ENCODE measurements at regions not wholly inside any gene's neighbourhood (a gene's known extent, or its start where the extent isn't known, plus 50 kb on each side); places are given as distances from the start of the nearest gene placed in this dataset.

DNA sequence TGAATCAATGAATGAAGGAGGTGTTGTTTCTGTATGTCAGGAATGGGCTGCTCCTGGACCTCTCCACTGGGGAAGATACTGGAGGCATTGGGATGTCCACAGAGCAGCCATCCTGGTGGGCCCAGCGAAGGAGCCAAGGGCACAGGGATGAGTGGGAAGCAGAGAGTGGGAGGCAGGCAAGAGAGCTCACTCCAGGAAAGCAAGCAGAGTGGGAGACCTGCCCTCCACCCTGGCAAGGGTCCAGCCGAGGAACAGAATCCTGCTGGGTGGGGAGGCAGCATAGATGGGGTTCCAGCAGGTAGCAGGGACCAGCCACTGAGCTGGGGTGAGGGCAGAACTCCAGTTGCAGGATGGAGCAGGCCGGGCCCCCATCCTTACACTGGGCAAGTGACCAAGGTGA lies 71.9 kb upstream of the AMZ2 start:
- no peak for FAIRE-seq
- TF ChIP-seq POLR2A (IDR thresholded peaks at IDR 0.05; ENCODE audit: low read depth, low read length) (no peak), TAF1 (IDR thresholded peaks at IDR 0.05; ENCODE audit: borderline replicate concordance, low read depth, low read length) (no peak), POLR2AphosphoS5 (IDR thresholded peaks at IDR 0.05; ENCODE audit: low read depth, low read length) (no peak)

GRCh38 chr17:68176718-68177117 lies 71.1 kb upstream of the AMZ2 start:
- FAIRE-seq, result no peak
- no peak for TF ChIP-seq POLR2A (IDR thresholded peaks at IDR 0.05; ENCODE audit: low read depth, low read length)
- TF ChIP-seq POLR2AphosphoS5 (IDR thresholded peaks at IDR 0.05; ENCODE audit: low read depth, low read length), result no peak
- no peak for TF ChIP-seq TAF1 (IDR thresholded peaks at IDR 0.05; ENCODE audit: borderline replicate concordance, low read depth, low read length)
- no peak for DNase-seq (ENCODE audit: insufficient read length)

More for the DNA sequence above, 71.9 kb upstream of the AMZ2 start:
- DNase-seq (ENCODE audit: insufficient read length), result no peak

GRCh38 chr17:68178831-68179230 lies 69.0 kb upstream of the AMZ2 start:
- FAIRE-seq, result no peak
- DNase-seq (ENCODE audit: insufficient read length), result no peak

GRCh38 chr17:68179236-68179925 lies 68.5 kb upstream of the AMZ2 start:
- no peak for DNase-seq (ENCODE audit: insufficient read length)
- FAIRE-seq, result no peak
- TF ChIP-seq POLR2A (IDR thresholded peaks at IDR 0.05; ENCODE audit: low read depth, low read length) (no peak), TAF1 (IDR thresholded peaks at IDR 0.05; ENCODE audit: borderline replicate concordance, low read depth, low read length) (no peak), POLR2AphosphoS5 (IDR thresholded peaks at IDR 0.05; ENCODE audit: low read depth, low read length) (no peak)

More at GRCh38 chr17:68178831-68179230, 69.0 kb upstream of the AMZ2 start:
- TF ChIP-seq TAF1 (IDR thresholded peaks at IDR 0.05; ENCODE audit: borderline replicate concordance, low read depth, low read length), result no peak

GRCh38 chr17:68179926-68180285 lies 67.9 kb upstream of the AMZ2 start:
- TF ChIP-seq TAF1 (IDR thresholded peaks at IDR 0.05; ENCODE audit: borderline replicate concordance, low read depth, low read length), result no peak
- TF ChIP-seq POLR2AphosphoS5 (IDR thresholded peaks at IDR 0.05; ENCODE audit: low read depth, low read length), result no peak
- TF ChIP-seq POLR2A (IDR thresholded peaks at IDR 0.05; ENCODE audit: low read depth, low read length), result no peak
- DNase-seq (ENCODE audit: insufficient read length) (no peak), FAIRE-seq (no peak)

DNA sequence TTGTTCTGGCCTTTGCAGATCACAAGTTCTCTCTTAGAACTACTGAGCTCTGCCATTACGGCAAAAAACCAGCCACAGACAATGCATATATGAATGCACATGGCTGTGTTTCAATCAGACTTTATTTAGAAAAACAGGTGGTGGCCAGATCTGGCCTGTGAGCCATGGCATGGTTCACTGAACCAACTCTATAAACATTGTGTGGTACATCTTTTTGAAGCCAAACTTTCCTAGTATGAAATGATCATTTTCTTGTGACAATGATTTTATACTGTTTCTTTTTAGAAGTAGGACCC lies 65.9 kb upstream of the AMZ2 start:
- TF ChIP-seq POLR2A (IDR thresholded peaks at IDR 0.05; ENCODE audit: low read depth, low read length) (no peak), POLR2AphosphoS5 (IDR thresholded peaks at IDR 0.05; ENCODE audit: low read depth, low read length) (no peak), TAF1 (IDR thresholded peaks at IDR 0.05; ENCODE audit: borderline replicate concordance, low read depth, low read length) (no peak)
- DNase-seq (ENCODE audit: insufficient read length), result no peak
- FAIRE-seq, result peak; percentile 54

DNA sequence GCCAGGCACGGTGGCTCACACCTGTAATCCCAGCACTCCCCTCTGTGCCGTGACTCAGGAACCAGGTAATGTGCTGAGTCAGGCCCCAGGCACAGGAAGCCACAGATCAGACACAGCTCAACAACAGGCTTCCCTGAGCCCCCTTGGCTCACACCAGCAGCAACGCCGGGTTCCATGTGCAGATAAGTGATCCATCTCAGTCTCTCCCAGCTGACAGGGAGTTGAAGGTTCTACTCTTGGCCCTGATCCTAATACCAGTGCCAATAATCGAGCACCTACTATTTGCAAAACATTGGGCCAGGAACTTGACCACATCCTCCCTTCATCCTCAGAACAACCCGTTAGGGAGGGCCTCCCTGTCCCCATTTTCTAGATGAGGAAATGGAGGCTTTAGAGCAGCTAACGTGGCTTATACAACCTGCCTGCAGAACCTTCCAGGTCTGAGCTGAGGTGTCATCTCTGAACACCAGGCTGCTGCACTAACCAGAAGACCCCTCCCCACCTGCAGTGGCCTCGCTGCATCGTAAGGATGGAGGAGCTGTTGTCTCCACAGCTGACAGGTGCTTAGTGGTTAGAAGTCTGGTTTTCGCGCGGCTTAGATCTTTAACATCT lies 64.8 kb upstream of the AMZ2 start:
- FAIRE-seq (peak; percentile 95), DNase-seq (ENCODE audit: insufficient read length) (no peak)
- TF ChIP-seq POLR2A (IDR thresholded peaks at IDR 0.05; ENCODE audit: low read depth, low read length) (0 out of 2 replicates have a peak, but pooled peaks have one; percentile 44), TAF1 (IDR thresholded peaks at IDR 0.05; ENCODE audit: borderline replicate concordance, low read depth, low read length) (no peak)

DNA sequence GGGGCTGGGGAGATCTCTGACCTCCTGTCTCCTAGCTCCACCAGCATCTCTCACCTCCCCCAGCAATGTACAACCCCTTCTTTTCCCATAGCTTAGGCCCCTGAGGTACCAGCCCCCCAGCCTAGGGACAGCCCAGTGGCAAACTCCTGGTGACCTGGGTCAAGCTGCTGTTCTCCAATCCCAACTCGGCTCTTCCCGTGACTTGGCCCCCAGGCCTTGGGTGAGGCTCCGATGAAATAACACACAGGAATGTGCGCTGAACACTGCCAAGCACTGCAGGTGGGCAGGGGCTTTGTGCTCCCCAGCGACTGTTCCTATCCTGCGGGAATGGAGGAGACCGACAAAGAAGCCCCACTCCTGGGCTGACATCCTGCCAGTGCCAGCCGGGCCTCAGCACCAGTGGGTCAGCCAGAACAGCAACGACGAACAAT lies 63.7 kb upstream of the AMZ2 start:
- no peak for DNase-seq (ENCODE audit: insufficient read length)
- FAIRE-seq, result peak; percentile 51
- no peak for TF ChIP-seq POLR2A (IDR thresholded peaks at IDR 0.05; ENCODE audit: low read depth, low read length)
- no peak for TF ChIP-seq TAF1 (IDR thresholded peaks at IDR 0.05; ENCODE audit: borderline replicate concordance, low read depth, low read length)
- no peak for TF ChIP-seq POLR2AphosphoS5 (IDR thresholded peaks at IDR 0.05; ENCODE audit: low read depth, low read length)

DNA sequence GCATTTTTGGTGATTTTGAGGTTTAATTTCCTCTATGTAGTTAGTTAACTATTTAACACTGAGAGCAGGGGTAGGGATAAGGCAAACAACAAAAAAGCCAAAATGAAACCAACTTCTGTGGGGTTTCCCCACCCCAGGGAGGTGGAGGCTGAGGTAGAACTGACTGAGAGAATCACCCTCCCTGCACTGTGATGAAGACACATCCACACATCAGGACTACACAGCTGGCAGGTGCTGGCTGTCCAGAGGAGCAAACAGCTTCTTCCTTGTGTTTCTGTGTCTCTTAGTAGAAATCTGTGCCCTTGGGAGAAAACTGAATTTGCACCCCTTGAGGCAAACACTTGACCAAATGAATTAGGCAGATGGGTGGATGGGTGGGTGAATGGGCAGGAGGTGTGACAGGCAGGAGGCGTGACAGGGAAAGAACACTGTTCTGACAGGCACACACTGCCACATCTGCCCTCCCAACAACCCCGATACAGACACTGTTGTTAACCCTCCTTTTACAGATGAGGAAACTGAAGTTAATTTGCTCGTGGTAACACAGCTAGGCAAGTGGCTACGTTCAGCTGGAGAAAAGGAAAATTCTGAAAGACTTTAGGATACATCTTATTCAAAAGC lies 62.9 kb upstream of the AMZ2 start:
- TF ChIP-seq POLR2AphosphoS5 (IDR thresholded peaks at IDR 0.05; ENCODE audit: low read depth, low read length), result no peak
- no peak for TF ChIP-seq TAF1 (IDR thresholded peaks at IDR 0.05; ENCODE audit: borderline replicate concordance, low read depth, low read length)
- no peak for TF ChIP-seq POLR2A (IDR thresholded peaks at IDR 0.05; ENCODE audit: low read depth, low read length)
- DNase-seq (ENCODE audit: insufficient read length), result no peak
- FAIRE-seq, result peak; percentile 95

DNA sequence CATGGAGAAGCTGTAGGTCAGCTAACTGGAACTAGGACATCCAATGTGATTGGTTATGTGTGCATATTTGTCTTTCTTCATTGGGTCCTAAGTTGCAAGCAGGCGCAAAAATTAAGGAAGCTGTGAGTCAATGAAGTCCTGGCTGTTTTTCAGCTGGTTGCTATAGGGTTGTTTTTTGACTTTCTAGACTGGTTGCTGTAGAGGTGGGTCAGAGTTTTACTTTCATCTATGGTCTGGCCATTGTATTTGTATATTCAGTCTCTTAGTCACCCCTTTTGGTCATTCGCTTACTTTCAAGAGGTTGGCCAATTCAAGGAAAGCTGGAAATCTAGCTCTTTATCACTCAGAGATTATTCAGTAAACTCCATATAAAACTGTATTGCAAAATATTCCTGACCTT lies 62.0 kb upstream of the AMZ2 start:
- no peak for TF ChIP-seq POLR2A (IDR thresholded peaks at IDR 0.05; ENCODE audit: low read depth, low read length)
- TF ChIP-seq POLR2AphosphoS5 (IDR thresholded peaks at IDR 0.05; ENCODE audit: low read depth, low read length), result no peak
- no peak for TF ChIP-seq TAF1 (IDR thresholded peaks at IDR 0.05; ENCODE audit: borderline replicate concordance, low read depth, low read length)
- DNase-seq (ENCODE audit: insufficient read length), result no peak
- no peak for FAIRE-seq

GRCh38 chr17:68190495-68190894 lies 57.3 kb upstream of the AMZ2 start:
- DNase-seq (ENCODE audit: insufficient read length) (no peak), FAIRE-seq (no peak)
- TF ChIP-seq TAF1 (IDR thresholded peaks at IDR 0.05; ENCODE audit: borderline replicate concordance, low read depth, low read length), result no peak
- TF ChIP-seq POLR2A (IDR thresholded peaks at IDR 0.05; ENCODE audit: low read depth, low read length), result no peak
- no peak for TF ChIP-seq POLR2AphosphoS5 (IDR thresholded peaks at IDR 0.05; ENCODE audit: low read depth, low read length)

Data from GM12892 (cell line).